Endothelial cell of umbilical vein (primary cell): ENCODE measurements at regions not wholly inside any gene's neighbourhood (a gene's known extent, or its start where the extent isn't known, plus 50 kb on each side); places are given as distances from the start of the nearest gene placed in this dataset.

ENCODE experiments used
- BruUV-seq: library from RNA; stranded (reverse); fragments of 400-500 nt; replicated peaks from 2 replicates; lab custom pipeline; 2021; lab: Mats Ljungman, UMichigan
- CTCF ChIA-PET: fragments of 300-600, 350-600 bp; sonication (Branson Sonifier 250); formaldehyde crosslinking; loops from one replicate; lab custom pipeline; 2021; ENCODE audit warnings: antibody characterized with exemption, inconsistent platforms; lab: Charles Lee
- POLR2A ChIA-PET: fragments of 300-600, 350-600 bp; sonication (Branson Sonifier 250); formaldehyde crosslinking; loops from one replicate; lab custom pipeline; 2021; ENCODE audit warnings: antibody characterized with exemption, inconsistent platforms; lab: Charles Lee
- DNase-seq: peaks from one replicate; pipeline ENCODE4 v3.0.0-alpha.2; 2011; ENCODE audit warnings: low read depth, low spot score
- FAIRE-seq: peaks from 2 replicates; lab custom pipeline; 2011; peaks lifted over from hg19 to GRCh38; lab: Jason Lieb, UNC
- H2AFZ ChIP-seq: 2 replicates; pipeline ENCODE4 v1.6.0; 2012; ENCODE audit warnings: low read depth, low read length, control low read depth, inconsistent platforms
- H3K27ac ChIP-seq: 2 replicates; pipeline ENCODE4 v1.5.1; 2011; ENCODE audit warnings: low read depth, mild to moderate bottlenecking, control low read depth, low read length, moderate library complexity; ENCODE audit not compliant: insufficient read depth
- H3K27me3 ChIP-seq, 2 experiments: 2 replicates each; pipeline versions ENCODE4 v1.6.0 to v1.6.1; 2011; ENCODE audit warnings: low read length in 2 of 2, mixed read lengths in 1 of 2; ENCODE audit not compliant: control insufficient read depth in 2 of 2, insufficient read depth in 2 of 2
- H3K36me3 ChIP-seq, 2 experiments: 2 replicates in 1 of 2; 3 replicates in 1 of 2; pipeline ENCODE4 v1.5.1; 2011; ENCODE audit warnings: low read length in 2 of 2, mild to moderate bottlenecking in 1 of 2, moderate library complexity in 1 of 2; ENCODE audit not compliant: control insufficient read depth in 2 of 2, insufficient read depth in 2 of 2; ENCODE audit errors: extremely low read depth in 1 of 2
- H3K4me1 ChIP-seq: 3 replicates; pipeline ENCODE4 v1.5.1; 2011; ENCODE audit warnings: mild to moderate bottlenecking, low read length; ENCODE audit not compliant: control insufficient read depth, insufficient read depth; ENCODE audit errors: extremely low read depth
- H3K4me2 ChIP-seq: 2 replicates; pipeline ENCODE4 v1.6.1; 2011; ENCODE audit warnings: low read length, control low read depth, mixed read lengths; ENCODE audit not compliant: insufficient read depth
- H3K4me3 ChIP-seq, 3 experiments: fragments of 200-600 bp in 1 of 3; sonication (generic), shearing (Covaris generic) in 1 of 3; replicated peaks in 1 of 3; 2 replicates each; pipeline ENCODE4 v1.5.1; 2011 to 2016; ENCODE audit warnings: control low read depth in 3 of 3, low read length in 3 of 3, mild to moderate bottlenecking in 2 of 3, inconsistent platforms in 1 of 3, low read depth in 1 of 3, moderate library complexity in 1 of 3; ENCODE audit not compliant: insufficient read depth in 1 of 3
- H3K79me2 ChIP-seq: 2 replicates; pipeline ENCODE4 v1.6.0; 2012; ENCODE audit warnings: low read length, inconsistent platforms; ENCODE audit not compliant: control insufficient read depth, insufficient read depth
- H3K9ac ChIP-seq: replicated peaks from 2 replicates; pipeline ENCODE3; 2011; ENCODE audit warnings: low read length, control low read depth; ENCODE audit not compliant: insufficient read depth; ENCODE audit errors: extremely low read depth
- H3K9me1 ChIP-seq: replicated peaks from 3 replicates; pipeline ENCODE4 v1.6.0; 2011; ENCODE audit warnings: mild to moderate bottlenecking, low read length; ENCODE audit not compliant: control insufficient read depth, insufficient read depth; ENCODE audit errors: extremely low read depth
- H3K9me3 ChIP-seq: replicated peaks from 2 replicates; pipeline ENCODE4 v1.5.1; 2012; ENCODE audit warnings: low read length, inconsistent platforms; ENCODE audit not compliant: control insufficient read depth, insufficient read depth
- H4K20me1 ChIP-seq: replicated peaks from 2 replicates; pipeline ENCODE3; 2011; ENCODE audit warnings: mild to moderate bottlenecking, low read length; ENCODE audit not compliant: control insufficient read depth, insufficient read depth; ENCODE audit errors: extremely low read depth
- CTCF ChIP-seq, 2 donors: IDR thresholded peaks; 1 replicate in 1 of 2; 2 replicates in 1 of 2; pipeline ENCODE4 v1.5.1; 2011; ENCODE audit warnings: low read length in 2 of 2, mild to moderate bottlenecking in 2 of 2, moderate library complexity in 2 of 2, control low read depth in 1 of 2, inconsistent platforms in 1 of 2, low read depth in 1 of 2; ENCODE audit not compliant: insufficient read depth in 1 of 2; ENCODE audit errors: extremely low read depth in 1 of 2
- EZH2 ChIP-seq: IDR thresholded peaks from 2 replicates; pipeline ENCODE4 v1.6.1; 2012; ENCODE audit warnings: borderline replicate concordance, low read depth, mild to moderate bottlenecking, moderate library complexity, low read length, inconsistent platforms; ENCODE audit not compliant: severe bottlenecking
- FOS ChIP-seq: IDR thresholded peaks from 2 replicates; pipeline ENCODE4 v1.6.1; 2011; ENCODE audit warnings: mild to moderate bottlenecking, low read length, moderate library complexity, borderline replicate concordance; ENCODE audit not compliant: insufficient read depth
- GATA2 ChIP-seq: IDR thresholded peaks from 2 replicates; pipeline ENCODE4 v1.7.0; 2011; ENCODE audit warnings: low read depth, mild to moderate bottlenecking, moderate library complexity, mixed read lengths, low read length; ENCODE audit not compliant: insufficient read length, insufficient read depth
- JUN ChIP-seq: IDR thresholded peaks from 2 replicates; pipeline ENCODE4 v1.6.1; 2011; ENCODE audit warnings: borderline replicate concordance, low read depth; ENCODE audit not compliant: insufficient read length, insufficient read depth
- MAX ChIP-seq: IDR thresholded peaks from 2 replicates; pipeline ENCODE4 v1.6.1; 2011; ENCODE audit not compliant: insufficient read depth, insufficient read length
- MYC ChIP-seq: IDR thresholded peaks from one replicate; pipeline ENCODE4 v1.6.1; 2011; ENCODE audit warnings: mild to moderate bottlenecking, low read depth, low read length
- POLR2A ChIP-seq: IDR thresholded peaks from 2 replicates; pipeline ENCODE4 v1.6.1; 2012; ENCODE audit warnings: low read depth, mild to moderate bottlenecking, control low read depth, low read length
- POLR2AphosphoS5 ChIP-seq: IDR thresholded peaks from 2 replicates; pipeline ENCODE4 v1.6.1; 2012; ENCODE audit warnings: low read depth, mild to moderate bottlenecking, control low read depth, low read length, moderate library complexity; ENCODE audit not compliant: insufficient read depth
- dilution Hi-C: fragments of 300-500 bp; cut with MboI; formaldehyde crosslinking; loops from one replicate; pipeline ENCODE4 v1.15.0; 2019; ENCODE audit warnings: low sequenced_read_pairs; ENCODE audit not compliant: extremely low pct_ligation_motif_present
- intact Hi-C: fragments of 100-400 bp; cut with micrococcal nuclease; formaldehyde crosslinking; loops from one replicate; pipeline ENCODE4 v1.10.0; 2022

GRCh38 chr4:120520761-120521160 lies 401.8 kb downstream of the PRDM5 start:
- POLR2A ChIA-PET = no interaction called here
- H3K79me2 ChIP-seq = no peaks in the 10 kb centered on the region
- H2AFZ ChIP-seq = no peak overlapping the region
- DNase-seq = no peak
- dilution Hi-C loops = no loop called here
- H3K9me1 ChIP-seq = no peaks in the 10 kb centered on the region
- H3K27ac ChIP-seq = no peak overlapping the region
- TF ChIP-seq POLR2AphosphoS5 = no peak
- TF ChIP-seq POLR2A = no peak
- no peak for TF ChIP-seq CTCF (IDR thresholded peaks at IDR 0.05; ENCODE audit: extremely low read depth in 1 of 2, insufficient read depth in 1 of 2, low read depth in 1 of 2, low read length in 2 of 2)
- TF ChIP-seq MYC = no peak
- TF ChIP-seq JUN = no peak
- no peak overlapping the region for H3K9ac ChIP-seq
- no peaks in the 10 kb centered on the region for H4K20me1 ChIP-seq
- no peaks in the 10 kb centered on the region for H3K27me3 ChIP-seq
- H3K4me1 ChIP-seq = peaks cover 9% of the 10 kb centered on the region
- intact Hi-C loops = loop anchor here (2.0 kb wide), 1 partner anchor 278 kb away; no protein-coding TSS in a partner anchor
- H3K9me3 ChIP-seq = no peaks in the 10 kb centered on the region
- no peak overlapping the region for H3K4me2 ChIP-seq
- H3K36me3 ChIP-seq = no peaks in the 10 kb centered on the region
- no peak overlapping the region for H3K4me3 ChIP-seq
- no TSS peak for BruUV-seq
- no peak for FAIRE-seq
- CTCF ChIA-PET = no interaction called here

GRCh38 chr4:120517966-120518365 lies 404.6 kb downstream of the PRDM5 start:
- Histone ChIP-seq H3K4me2 (peak overlapping the region; percentile 72), H4K20me1 (no peaks in the 10 kb centered on the region), H3K36me3 (no peaks in the 10 kb centered on the region), H3K27ac (peak overlapping the region; percentile 52), H3K9me3 (no peaks in the 10 kb centered on the region), H3K4me3 (peak overlapping the region in 1 of 3 experiments; percentile 64), H3K27me3 (no peaks in the 10 kb centered on the region), H3K9me1 (no peaks in the 10 kb centered on the region), H3K4me1 (peaks cover 9% of the 10 kb centered on the region), H3K79me2 (no peaks in the 10 kb centered on the region), H3K9ac (no peak overlapping the region), H2AFZ (peak overlapping the region; percentile 86)
- peak; percentile 98 for FAIRE-seq
- POLR2A ChIA-PET = no interaction called here
- DNase-seq = peak; percentile 99
- TF ChIP-seq GATA2 (no peak), CTCF (IDR thresholded peaks at IDR 0.05; ENCODE audit: extremely low read depth in 1 of 2, insufficient read depth in 1 of 2, low read depth in 1 of 2, low read length in 2 of 2) (no peak), POLR2A (no peak), MYC (no peak), FOS (peak; percentile 86), POLR2AphosphoS5 (peak; percentile 49), MAX (no peak), EZH2 (no peak), JUN (peak; percentile 79)
- no TSS peak for BruUV-seq
- CTCF ChIA-PET = no interaction called here
- dilution Hi-C loops = no loop called here
- intact Hi-C loops = loop anchor here (1.0 to 10.0 kb wide), 3 partner anchors 174 to 1243 kb away; partner anchors contain the start of gene PRDM5
